ENCODE measurements at regions not wholly inside any gene's neighbourhood (a gene's known extent, or its start where the extent isn't known, plus 50 kb on each side); places are given as distances from the start of the nearest gene placed in this dataset.

DNA sequence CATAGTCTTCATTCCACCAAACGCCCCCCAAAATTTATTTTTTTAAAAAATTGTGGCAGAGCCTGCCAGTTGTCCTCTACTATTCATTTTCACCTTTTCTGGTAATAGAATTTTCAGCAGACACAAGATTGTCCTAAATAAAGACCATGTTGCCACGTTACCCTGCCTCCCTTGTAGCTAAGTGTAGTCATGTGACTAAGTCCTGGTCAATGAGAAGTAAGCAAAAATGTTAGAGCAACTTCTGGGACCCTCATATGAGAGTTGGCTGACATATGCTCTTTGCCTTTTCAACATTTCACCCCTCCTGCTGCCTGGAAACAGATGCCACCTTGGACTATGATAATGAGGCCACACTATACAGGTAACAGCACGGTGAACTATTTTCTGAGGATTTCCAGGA lies 203.1 kb downstream of the PIK3R1 start:
- TF ChIP-seq CTCF (IDR thresholded peaks at IDR 0.05) (no peak), ZFX (IDR thresholded peaks at IDR 0.05; ENCODE audit: borderline replicate concordance) (no peak)
